GM18873 (cell line): ENCODE measurements at regions not wholly inside any gene's neighbourhood (a gene's known extent, or its start where the extent isn't known, plus 50 kb on each side); places are given as distances from the start of the nearest gene placed in this dataset.

Source experiments
- ATAC-seq: cut with Tn5 transposase; IDR thresholded peaks from one replicate; pipeline ENCODE4 v1.9.1; 2021; ENCODE audit warnings: mild to moderate bottlenecking, moderate library complexity, moderate number of reproducible peaks; ENCODE audit not compliant: unreplicated experiment, low FRiP score

- ATAC-seq, result no peak
Measured at GRCh38 chr1:80113168-80114038, 1106.9 kb upstream of the ADGRL4 start.

GRCh38 chr1:80101159-80101558 lies 1094.6 kb upstream of the ADGRL4 start:
- no peak for ATAC-seq

GRCh38 chr1:80099713-80100112 lies 1093.2 kb upstream of the ADGRL4 start:
- ATAC-seq, result no peak

- no peak for ATAC-seq
Measured at GRCh38 chr1:80085067-80085466, 1078.5 kb upstream of the ADGRL4 start.

- no peak for ATAC-seq
Measured at GRCh38 chr1:80083892-80084291, 1077.4 kb upstream of the ADGRL4 start.

- no peak for ATAC-seq
Measured at GRCh38 chr1:80076469-80076868, 1069.9 kb upstream of the ADGRL4 start.

- no peak for ATAC-seq
Measured at GRCh38 chr1:80075351-80075750, 1068.8 kb upstream of the ADGRL4 start.

GRCh38 chr1:80072563-80072962 lies 1066.0 kb upstream of the ADGRL4 start:
- ATAC-seq, result no peak

GRCh38 chr1:80066060-80066459 lies 1059.5 kb upstream of the ADGRL4 start:
- ATAC-seq, result no peak

GRCh38 chr1:80064524-80064923 lies 1058.0 kb upstream of the ADGRL4 start:
- ATAC-seq, result no peak

GRCh38 chr1:80059940-80060339 lies 1053.4 kb upstream of the ADGRL4 start:
- ATAC-seq, result no peak

- no peak for ATAC-seq
Measured at GRCh38 chr1:80056179-80056578, 1049.6 kb upstream of the ADGRL4 start.

GRCh38 chr1:80054129-80054528 lies 1047.6 kb upstream of the ADGRL4 start:
- no peak for ATAC-seq

GRCh38 chr1:80053613-80054012 lies 1047.1 kb upstream of the ADGRL4 start:
- no peak for ATAC-seq

GRCh38 chr1:80050523-80050922 lies 1044.0 kb upstream of the ADGRL4 start:
- no peak for ATAC-seq

- no peak for ATAC-seq
Measured at GRCh38 chr1:80050085-80050484, 1043.6 kb upstream of the ADGRL4 start.

GRCh38 chr1:80048716-80049115 lies 1042.2 kb upstream of the ADGRL4 start:
- ATAC-seq, result no peak

- ATAC-seq, result no peak
Measured at GRCh38 chr1:80047791-80048190, 1041.3 kb upstream of the ADGRL4 start.

- no peak for ATAC-seq
Measured at GRCh38 chr1:80044662-80045061, 1038.1 kb upstream of the ADGRL4 start.

- no peak for ATAC-seq
Measured at GRCh38 chr1:80036690-80037432, 1030.3 kb upstream of the ADGRL4 start.

- ATAC-seq, result no peak
Measured at GRCh38 chr1:80023358-80023757, 1016.8 kb upstream of the ADGRL4 start.

- ATAC-seq, result no peak
Measured at GRCh38 chr1:80021891-80022290, 1015.4 kb upstream of the ADGRL4 start.
